SK-N-SH (cell line): ENCODE measurements at regions not wholly inside any gene's neighbourhood (a gene's known extent, or its start where the extent isn't known, plus 50 kb on each side); places are given as distances from the start of the nearest gene placed in this dataset.

Experiments used
- CTCF ChIA-PET: fragments of 300-600, 350-600 bp; formaldehyde crosslinking; extraction: SDS; loops from one replicate; lab custom pipeline; 2021; lab: Yijun Ruan, JAX
- POLR2A ChIA-PET: fragments of 350-600 bp; sonication (Branson Sonifier 250); formaldehyde crosslinking; extraction: SDS; loops from one replicate; lab custom pipeline; 2020; ENCODE audit warnings: antibody characterized with exemption, inconsistent platforms; lab: Yijun Ruan, JAX
- DNase-seq: peaks from one replicate; pipeline ENCODE4 v3.0.0; 2012
- H2AFZ ChIP-seq: fragments of 200-600 bp; sonication (generic); 2 replicates; pipeline ENCODE4 v1.8.1; 2016; ENCODE audit warnings: antibody characterized with exemption, mild to moderate bottlenecking, low read depth
- H3F3A ChIP-seq: fragments of 200-600 bp; sonication (generic); replicated peaks from 2 replicates; pipeline ENCODE3; 2016; ENCODE audit warnings: antibody characterized with exemption, mild to moderate bottlenecking; ENCODE audit not compliant: insufficient read depth
- H3K27ac ChIP-seq, 2 experiments: fragments of 200-500 bp in 1 of 2; fragments of 200-600 bp in 1 of 2; sonication (Bioruptor generic) in 1 of 2; sonication (generic), shearing (Covaris generic) in 1 of 2; 2 replicates each; pipeline versions ENCODE4 v1.5.1 to v1.6.1; 2014 to 2016; ENCODE audit warnings: low read depth in 2 of 2, inconsistent platforms in 1 of 2, low read length in 1 of 2, mild to moderate bottlenecking in 1 of 2, mixed read lengths in 1 of 2
- H3K27me3 ChIP-seq: fragments of 200-600 bp; sonication (generic), shearing (Covaris generic); 2 replicates; pipeline ENCODE4 v1.6.1; 2016; ENCODE audit warnings: mixed run types; ENCODE audit not compliant: insufficient read depth
- H3K36me3 ChIP-seq, 2 experiments: fragments of 200-500 bp in 1 of 2; fragments of 200-600 bp in 1 of 2; sonication (Bioruptor generic) in 1 of 2; sonication (generic) in 1 of 2; replicated peaks in 1 of 2; 2 replicates each; pipeline versions ENCODE3 to v1.5.1; 2014 to 2016; ENCODE audit warnings: low read length in 1 of 2, mild to moderate bottlenecking in 1 of 2; ENCODE audit not compliant: insufficient read depth in 2 of 2, control insufficient read depth in 1 of 2
- H3K4me1 ChIP-seq, 2 experiments: fragments of 200-500 bp in 1 of 2; fragments of 200-600 bp in 1 of 2; sonication (Bioruptor generic) in 1 of 2; sonication (generic), shearing (Covaris generic) in 1 of 2; 2 replicates each; pipeline versions ENCODE4 v1.5.1 to v1.6.1; 2014 to 2016; ENCODE audit warnings: low read depth in 1 of 2, low read length in 1 of 2, mixed run types in 1 of 2; ENCODE audit not compliant: insufficient read depth in 2 of 2, control insufficient read depth in 1 of 2
- H3K4me2 ChIP-seq: fragments of 200-600 bp; sonication (generic), shearing (Covaris generic); 2 replicates; pipeline ENCODE4 v1.6.1; 2017; ENCODE audit warnings: mixed run types
- H3K4me3 ChIP-seq, 2 experiments: fragments of 200-500 bp in 1 of 2; fragments of 200-600 bp in 1 of 2; sonication (Bioruptor generic) in 1 of 2; sonication (generic), shearing (Covaris generic) in 1 of 2; 2 replicates each; pipeline versions ENCODE4 v1.5.1 to v1.8.1; 2014 to 2016; ENCODE audit warnings: low read depth in 2 of 2, inconsistent platforms in 1 of 2, low read length in 1 of 2, mild to moderate bottlenecking in 1 of 2, mixed read lengths in 1 of 2, moderate library complexity in 1 of 2
- H3K79me2 ChIP-seq: fragments of 200-600 bp; sonication (generic); 2 replicates; pipeline ENCODE4 v1.8.1; 2017; ENCODE audit warnings: mild to moderate bottlenecking; ENCODE audit not compliant: insufficient read depth
- H3K9ac ChIP-seq: fragments of 200-600 bp; sonication (generic); 2 replicates; pipeline ENCODE4 v1.6.1; 2017; ENCODE audit warnings: mixed run types
- H3K9me2 ChIP-seq: fragments of 200-600 bp; sonication (generic); 2 replicates; pipeline ENCODE4 v1.6.1; 2017; ENCODE audit warnings: mixed run types
- H3K9me3 ChIP-seq: fragments of 200-600 bp; sonication (generic); 2 replicates; pipeline ENCODE4 v1.6.1; 2017; ENCODE audit warnings: mixed run types, mild to moderate bottlenecking, moderate library complexity
- H4K20me1 ChIP-seq: fragments of 200-600 bp; sonication (generic); 2 replicates; pipeline ENCODE4 v1.6.1; 2017; ENCODE audit warnings: mild to moderate bottlenecking, mixed run types; ENCODE audit not compliant: insufficient read depth
- CHD2 ChIP-seq: fragments of 150-350 bp; IDR thresholded peaks from 2 replicates; pipeline ENCODE4 v1.6.1; 2018; ENCODE audit warnings: low read length; ENCODE audit not compliant: partially characterized antibody
- ELF1 ChIP-seq: IDR thresholded peaks from 2 replicates; pipeline ENCODE4 v1.4.0; 2012
- FOXM1 ChIP-seq: IDR thresholded peaks from 2 replicates; pipeline ENCODE4 v1.4.0; 2012; ENCODE audit warnings: low read depth, mild to moderate bottlenecking
- GATA2 ChIP-seq: sonication (generic); formaldehyde crosslinking; IDR thresholded peaks from 2 replicates; pipeline ENCODE4 v1.5.0; 2020; ENCODE audit warnings: mild to moderate bottlenecking, missing genetic modification reagents
- JUND ChIP-seq: IDR thresholded peaks from 2 replicates; pipeline ENCODE4 v1.4.0; 2012
- MXI1 ChIP-seq: IDR thresholded peaks from 2 replicates; pipeline ENCODE4 v1.6.1; 2012; ENCODE audit warnings: mild to moderate bottlenecking, low read depth, low read length, improper control_type of control experiment
- NFIC ChIP-seq: IDR thresholded peaks from 2 replicates; pipeline ENCODE4 v1.4.0; 2012; ENCODE audit warnings: borderline replicate concordance
- NRF1 ChIP-seq: IDR thresholded peaks from 2 replicates; pipeline ENCODE4 v1.6.1; 2012; ENCODE audit warnings: low read depth, mild to moderate bottlenecking, low read length
- PBX3 ChIP-seq: IDR thresholded peaks from 2 replicates; pipeline ENCODE4; 2012
- POLR2AphosphoS5 ChIP-seq: IDR thresholded peaks from 2 replicates; pipeline ENCODE4 v1.6.1; 2012; ENCODE audit warnings: low read depth, low read length
- RAD21 ChIP-seq: IDR thresholded peaks from 2 replicates; pipeline ENCODE4 v1.6.1; 2012; ENCODE audit warnings: mild to moderate bottlenecking, low read length
- RCOR1 ChIP-seq: fragments of 150-350 bp; IDR thresholded peaks from 2 replicates; pipeline ENCODE4 v1.6.1; 2017; ENCODE audit warnings: antibody characterized with exemption, low read length
- REST ChIP-seq: IDR thresholded peaks from 2 replicates; pipeline ENCODE4 v1.6.1; 2012; ENCODE audit warnings: mild to moderate bottlenecking, low read depth, low read length, moderate library complexity
- RFX5 ChIP-seq: IDR thresholded peaks from 2 replicates; pipeline ENCODE4 v1.6.1; 2012; ENCODE audit warnings: mild to moderate bottlenecking, improper control_type of control experiment, low read length
- SIN3A ChIP-seq: IDR thresholded peaks from 2 replicates; pipeline ENCODE4 v1.6.1; 2012; ENCODE audit warnings: low read depth, mild to moderate bottlenecking, low read length, moderate library complexity, borderline replicate concordance
- SMC3 ChIP-seq: IDR thresholded peaks from 2 replicates; pipeline ENCODE4 v1.6.1; 2012; ENCODE audit warnings: low read depth, low read length, improper control_type of control experiment
- TEAD4 ChIP-seq: IDR thresholded peaks from 2 replicates; pipeline ENCODE4 v1.4.0; 2012; ENCODE audit warnings: mild to moderate bottlenecking, borderline replicate concordance; ENCODE audit not compliant: insufficient read depth
- USF1 ChIP-seq: IDR thresholded peaks from 2 replicates; pipeline ENCODE4 v1.4.0; 2012; ENCODE audit warnings: low read depth, borderline replicate concordance
- WGBS: methylation state at CpG from one replicate; pipeline ENCODE4 v1.1.6; 2017; ENCODE audit warnings: low lambda C conversion rate; 5-methylcytosine and 5-hydroxymethylcytosine counted together

- H3K27me3 ChIP-seq, result peaks cover 33% of the 10 kb centered on the region
- H3F3A ChIP-seq, result no peaks in the 10 kb centered on the region
- CTCF ChIA-PET, result interaction anchor here (0.7 kb wide), 1 partner anchor 505 kb away, joined by 4 read pairs; the partner anchor contains the start of gene GHR
- no peaks in the 10 kb centered on the region for H3K36me3 ChIP-seq
- H3K79me2 ChIP-seq, result no peaks in the 10 kb centered on the region
- no peak overlapping the region for H3K9ac ChIP-seq
- H3K27ac ChIP-seq, result no peak overlapping the region
- no peak for TF ChIP-seq RCOR1
- TF ChIP-seq, all 33 proteins: peak for 0
- 46% methylated on average over 8 of the region's 8 CpGs for WGBS
- Histone ChIP-seq H3K4me3 (no peak overlapping the region), H4K20me1 (no peaks in the 10 kb centered on the region), H3K9me3 (0 out of 2 replicates have a peak, but pooled peaks cover 3% of the 10 kb centered on the region), H2AFZ (no peak overlapping the region), H3K4me1 (no peaks in the 10 kb centered on the region), H3K9me2 (no peaks in the 10 kb centered on the region), H3K4me2 (no peak overlapping the region)
- no peak for DNase-seq
- POLR2A ChIA-PET, result no interaction called here
These were observed 112.4 kb downstream of the ANXA2R start for GRCh38 chr5:42927730-42928129.

GRCh38 chr5:42924686-42925085 lies 113.0 kb upstream of the SELENOP start:
- Histone ChIP-seq H3K36me3 (no peaks in the 10 kb centered on the region), H3K4me1 (no peaks in the 10 kb centered on the region), H3K4me3 (no peak overlapping the region), H3K27ac (no peak overlapping the region), H3K9me2 (no peaks in the 10 kb centered on the region), H4K20me1 (no peaks in the 10 kb centered on the region), H3K9ac (no peak overlapping the region), H3K4me2 (no peak overlapping the region), H3K9me3 (no peaks in the 10 kb centered on the region), H3F3A (no peaks in the 10 kb centered on the region), H3K79me2 (no peaks in the 10 kb centered on the region), H2AFZ (no peak overlapping the region), H3K27me3 (peaks cover 41% of the 10 kb centered on the region)
- ChIA-PET CTCF (no interaction called here), POLR2A (no interaction called here)
- no peak for TF ChIP-seq USF1
- TF ChIP-seq ELF1, result no peak
- no peak for TF ChIP-seq FOXM1
- TF ChIP-seq NFIC, result no peak
- TF ChIP-seq MXI1, result no peak
- no peak for TF ChIP-seq POLR2AphosphoS5
- no peak for TF ChIP-seq PBX3
- no peak for TF ChIP-seq GATA2 (CRISPR knock-in tag)
- TF ChIP-seq NRF1, result no peak
- no peak for TF ChIP-seq REST
- no peak for TF ChIP-seq CHD2
- TF ChIP-seq JUND, result no peak
- TF ChIP-seq TEAD4, result no peak
- no peak for TF ChIP-seq SIN3A
- no peak for TF ChIP-seq RAD21
- TF ChIP-seq SMC3, result no peak
- no peak for TF ChIP-seq RFX5
- DNase-seq, result no peak
- 49% methylated on average over 8 of the region's 16 CpGs for WGBS
